Activated T-cell treated with anti-CD3 and anti-CD28 coated beads for 24 hours (primary cell): ENCODE measurements at regions not wholly inside any gene's neighbourhood (a gene's known extent, or its start where the extent isn't known, plus 50 kb on each side); places are given as distances from the start of the nearest gene placed in this dataset.

ENCODE experiments used
- DNase-seq: peaks from one replicate; pipeline ENCODE4 v3.0.0-alpha.2; 2020; ENCODE audit warnings: low read depth

DNA sequence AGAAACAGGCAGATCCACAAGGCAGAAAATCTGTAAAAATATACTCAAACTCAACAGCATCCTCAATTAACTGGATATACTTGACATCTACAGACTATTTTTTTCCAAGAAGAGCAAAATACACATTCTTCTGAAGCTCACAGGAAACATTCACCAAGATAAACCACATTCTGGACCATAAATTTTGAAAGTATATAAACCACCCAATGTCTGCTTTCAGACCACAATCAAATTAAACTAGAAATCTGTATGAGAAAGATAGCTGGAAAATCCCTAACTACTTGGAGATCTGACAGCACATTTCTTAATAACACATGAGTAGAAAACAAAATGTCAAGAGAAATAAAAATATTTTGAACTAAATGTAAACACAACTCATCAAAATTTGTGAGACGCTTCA lies 195.5 kb downstream of the ERMARD start:
- no peak for DNase-seq

DNA sequence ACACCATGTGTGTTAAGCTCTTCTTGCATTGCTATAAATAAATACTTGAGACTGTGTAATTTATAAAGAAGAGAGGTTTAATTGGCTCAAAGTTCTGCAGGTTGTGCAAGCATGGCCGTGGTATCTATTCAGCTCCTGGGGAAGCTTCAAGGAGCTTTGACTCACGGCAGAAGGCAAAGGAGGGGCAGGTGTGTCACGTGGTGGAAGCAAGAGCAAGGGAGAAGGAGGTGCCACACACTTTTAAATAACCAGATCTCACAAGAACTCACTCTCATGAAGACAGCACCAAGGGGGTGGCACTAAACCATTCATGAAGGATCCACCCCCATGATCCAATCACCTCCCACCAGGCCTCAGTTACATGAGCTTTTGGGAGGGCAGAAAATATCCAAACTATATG lies 193.7 kb downstream of the ERMARD start:
- no peak for DNase-seq

DNA sequence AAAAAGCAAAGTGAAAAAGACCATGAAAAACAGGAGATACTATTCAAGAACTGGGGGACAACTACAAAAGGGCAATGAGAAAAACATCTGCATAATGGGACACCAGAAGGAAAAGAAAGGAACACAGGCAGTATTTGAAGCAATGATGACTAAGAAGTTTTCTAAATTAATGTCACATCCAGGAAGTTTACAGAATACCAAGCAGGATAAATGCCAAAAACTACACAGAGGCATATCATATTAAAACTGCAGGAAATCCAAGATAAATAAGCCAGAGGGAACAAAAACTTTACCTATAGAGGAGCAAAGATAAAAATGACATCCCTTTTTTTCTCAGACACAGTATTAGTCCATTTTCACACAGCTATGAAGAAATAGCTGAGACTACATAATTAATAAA lies 193.0 kb downstream of the ERMARD start:
- DNase-seq: no peak

DNA sequence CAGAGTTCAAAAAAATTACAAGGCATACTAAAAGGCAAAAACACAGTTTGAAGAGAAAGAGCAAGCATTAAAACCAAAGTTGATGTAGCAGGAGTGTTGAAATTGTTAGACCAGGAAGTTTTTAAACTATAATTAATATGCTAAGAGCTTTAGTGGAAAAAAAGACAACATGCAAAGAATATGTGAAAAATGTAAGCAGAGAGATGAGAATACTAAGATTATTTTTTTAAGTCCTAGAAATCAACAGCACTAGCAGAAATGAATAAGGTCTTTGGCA lies 192.6 kb downstream of the ERMARD start:
- no peak for DNase-seq

DNA sequence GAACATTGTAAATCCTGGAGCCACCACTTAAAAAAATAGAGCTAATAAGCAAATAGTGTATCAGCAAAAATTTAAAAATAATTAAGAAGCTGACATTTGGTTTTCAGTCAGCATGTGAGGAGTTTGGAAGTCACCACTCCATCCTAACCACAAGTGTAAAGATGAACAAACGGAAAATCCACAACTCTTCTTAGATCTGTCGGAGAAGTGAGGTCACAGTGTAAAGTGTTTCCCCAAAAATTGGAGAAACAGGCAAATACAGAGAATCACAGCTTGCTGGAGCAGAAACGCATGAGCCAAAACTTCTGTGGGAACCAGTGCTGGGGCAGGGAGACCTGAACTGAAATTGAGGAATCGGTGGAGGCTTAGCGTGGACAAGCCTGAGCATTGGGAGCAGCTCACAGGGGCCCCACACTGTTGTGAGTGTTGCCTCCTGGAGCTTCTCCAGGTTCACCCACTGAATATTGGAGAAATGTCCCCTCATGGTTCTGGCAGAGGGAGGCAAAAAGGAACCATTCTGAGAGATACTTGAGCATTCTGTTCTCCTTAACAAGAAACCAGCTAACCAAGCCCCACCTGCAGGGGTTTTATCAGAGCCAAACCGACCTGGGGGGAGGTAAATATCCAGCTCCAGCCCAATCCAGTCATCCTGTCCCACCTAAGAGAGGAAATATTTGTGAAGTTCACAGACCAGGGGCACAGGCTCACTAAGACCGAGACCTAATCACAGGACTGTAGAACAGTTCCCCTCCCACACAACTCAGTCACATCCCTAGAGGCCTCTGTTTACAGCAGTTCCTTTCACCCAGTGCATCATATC lies 192.0 kb downstream of the ERMARD start:
- no peak for DNase-seq

DNA sequence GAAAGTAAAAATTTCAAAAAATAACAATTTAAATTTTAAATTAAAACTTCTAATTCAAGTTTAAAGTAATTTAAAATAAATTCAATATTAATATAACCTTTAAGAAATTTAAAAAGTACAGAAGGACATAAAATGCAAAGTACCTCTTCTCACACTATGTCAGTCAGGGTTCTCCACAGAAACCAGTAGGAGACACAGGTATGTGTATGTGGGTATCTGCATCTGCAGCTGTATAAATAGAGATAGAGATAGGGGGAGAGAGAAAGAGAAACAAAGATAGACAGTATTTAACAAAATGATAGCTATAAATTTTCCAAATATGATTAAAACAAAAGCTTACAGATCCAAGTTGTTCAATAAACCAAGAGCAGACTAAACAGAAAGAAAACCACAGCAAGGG lies 190.8 kb downstream of the ERMARD start:
- DNase-seq: no peak

DNA sequence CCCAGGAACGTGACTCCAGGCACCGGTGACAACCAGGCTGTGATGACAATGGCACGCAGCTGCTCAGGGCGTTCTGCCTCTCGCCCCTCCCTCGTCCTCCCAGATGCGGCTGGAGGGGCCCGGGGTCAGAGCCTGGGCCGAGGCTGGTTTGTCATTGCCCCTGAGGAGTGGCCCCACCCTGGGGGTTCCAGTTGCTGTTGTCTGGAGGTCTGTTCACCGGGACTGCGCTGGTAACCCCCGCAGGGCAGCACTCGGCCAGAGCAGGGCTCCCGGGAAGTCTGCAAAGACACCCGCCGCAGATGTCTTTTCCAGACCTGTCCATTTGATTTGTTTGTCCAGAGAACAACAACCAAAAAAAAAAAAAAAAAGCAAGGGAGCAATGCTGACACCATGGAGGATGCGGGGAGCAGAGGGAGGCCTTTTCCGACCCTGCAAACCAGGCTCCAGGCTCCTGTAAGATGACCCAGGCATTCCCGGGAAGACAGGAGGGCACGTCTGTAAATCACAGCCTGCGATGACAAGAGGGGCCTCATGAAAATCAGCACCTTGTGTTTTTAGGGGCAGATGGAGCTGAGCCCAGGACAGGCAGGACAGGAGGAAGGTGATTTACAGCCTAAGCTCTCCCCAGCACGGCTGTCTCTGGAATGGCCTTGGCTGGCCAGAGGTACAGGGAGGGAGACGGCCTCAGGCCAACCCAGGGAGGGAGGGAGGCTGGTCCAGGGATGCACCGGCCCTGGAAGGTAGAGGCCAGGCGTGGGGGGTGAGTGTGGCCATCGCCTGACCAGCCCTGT lies 189.3 kb downstream of the ERMARD start:
- DNase-seq: no peak

DNA sequence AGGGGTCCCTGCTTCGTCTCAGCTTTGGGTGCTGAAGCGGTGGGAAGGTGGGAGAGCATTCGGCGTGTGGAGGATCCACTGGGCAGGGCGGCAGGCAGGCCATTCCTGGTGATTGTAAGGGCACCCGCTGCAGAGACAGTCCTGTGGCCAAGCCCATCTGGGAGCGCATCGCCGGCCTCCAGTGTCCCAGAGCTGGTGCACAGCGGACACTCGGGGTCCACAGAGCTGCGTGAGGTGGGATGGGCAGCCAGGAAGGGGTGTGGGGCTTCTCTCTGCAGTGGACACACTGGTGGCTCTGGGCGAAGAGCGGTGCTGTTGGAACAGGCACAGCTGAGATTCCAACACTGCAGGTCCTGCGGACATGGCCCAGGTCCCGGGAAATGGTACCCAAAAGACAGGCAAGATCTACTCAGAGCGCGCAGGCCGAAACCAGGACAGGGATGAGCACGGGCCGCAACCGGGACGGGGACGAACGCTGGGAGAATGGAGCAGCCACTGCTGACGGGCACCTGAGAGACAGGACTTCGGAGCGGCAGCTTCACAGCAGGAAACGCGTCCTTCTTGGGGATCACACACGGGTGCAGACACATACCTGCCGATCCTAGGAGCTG lies 188.2 kb downstream of the ERMARD start:
- DNase-seq: no peak

DNA sequence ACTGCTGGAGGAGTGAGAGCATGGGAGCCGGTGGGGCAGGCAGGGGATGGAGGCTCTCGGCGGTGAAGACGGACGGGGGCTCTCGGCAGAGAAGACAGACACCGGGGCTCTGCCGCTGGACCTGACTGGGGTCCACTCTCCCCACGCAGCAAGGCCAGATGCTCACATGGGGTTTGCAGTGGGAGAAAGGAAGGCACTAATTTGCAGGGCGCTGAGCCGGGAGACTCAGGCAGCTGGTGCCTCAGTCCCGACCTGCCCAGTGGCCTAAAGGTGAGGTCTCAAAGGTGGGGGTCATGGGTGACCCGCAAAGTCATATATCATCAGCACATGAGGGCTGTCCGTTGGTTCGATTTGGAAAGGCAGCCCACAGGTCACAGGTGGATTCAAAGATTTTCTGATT lies 187.3 kb downstream of the ERMARD start:
- no peak for DNase-seq

DNA sequence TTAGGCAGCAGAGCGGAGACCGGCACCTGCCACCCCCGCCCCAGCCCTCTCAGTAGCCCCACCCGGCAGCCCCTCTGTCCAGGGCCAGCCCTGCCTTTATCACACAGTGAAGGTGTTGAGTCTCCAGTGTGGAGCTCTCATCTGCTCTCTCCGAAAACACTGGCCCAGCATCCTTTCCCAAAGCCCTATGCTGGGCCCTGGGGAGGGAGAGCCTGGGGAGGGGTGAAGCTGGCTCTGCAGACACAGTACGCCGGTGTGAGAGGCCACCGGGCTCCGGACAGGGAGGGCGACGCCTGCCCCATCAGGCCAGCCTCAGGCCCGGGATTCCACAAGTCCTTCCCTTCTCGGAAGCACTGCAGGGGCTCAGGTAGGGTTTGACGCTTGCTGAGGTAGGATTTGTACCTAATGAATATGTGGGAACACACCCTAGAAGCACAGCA lies 186.9 kb downstream of the ERMARD start:
- DNase-seq: no peak

DNA sequence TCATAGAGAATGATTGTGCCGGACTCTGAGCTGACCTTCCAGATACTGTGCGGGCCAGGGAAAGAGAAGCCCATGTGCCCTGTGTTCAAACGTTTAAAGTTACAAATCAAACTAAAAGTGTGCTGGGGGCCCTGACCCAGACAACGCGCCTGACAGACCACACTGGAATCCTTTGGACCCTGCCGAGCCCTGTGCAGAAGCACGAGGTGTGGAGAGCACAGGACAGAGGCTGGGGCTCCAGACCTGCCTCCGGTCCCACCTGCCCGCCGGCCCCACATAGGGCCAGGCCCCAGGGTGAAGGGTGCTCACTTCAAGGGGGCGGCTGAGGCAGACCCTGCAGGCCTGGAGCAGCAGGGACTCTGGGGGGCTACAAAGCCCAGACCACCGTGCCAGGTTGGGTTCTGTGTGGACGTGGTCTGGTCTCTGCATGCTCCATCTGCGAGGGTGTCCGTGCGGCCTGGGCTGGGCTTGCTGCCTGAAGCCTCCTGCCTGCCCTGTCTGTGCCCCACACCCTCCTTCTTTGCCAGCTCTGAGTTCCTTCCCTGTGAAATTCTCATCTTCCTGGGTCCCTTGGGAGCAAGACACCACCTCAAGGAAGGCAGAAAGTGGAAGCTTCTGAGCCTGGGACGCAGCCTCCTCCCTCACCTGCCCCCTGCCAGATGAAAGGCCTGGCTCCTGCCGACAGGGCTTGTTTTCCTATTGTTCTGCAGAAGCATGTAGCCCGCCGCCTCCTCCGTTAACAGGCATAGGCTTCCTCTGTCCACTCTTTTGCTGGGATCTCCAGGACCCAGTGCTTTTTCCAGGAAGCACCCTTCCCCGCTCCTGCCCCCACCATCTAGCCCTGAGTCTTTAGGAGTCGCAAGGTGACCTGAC lies 186.2 kb downstream of the ERMARD start:
- no peak for DNase-seq

DNA sequence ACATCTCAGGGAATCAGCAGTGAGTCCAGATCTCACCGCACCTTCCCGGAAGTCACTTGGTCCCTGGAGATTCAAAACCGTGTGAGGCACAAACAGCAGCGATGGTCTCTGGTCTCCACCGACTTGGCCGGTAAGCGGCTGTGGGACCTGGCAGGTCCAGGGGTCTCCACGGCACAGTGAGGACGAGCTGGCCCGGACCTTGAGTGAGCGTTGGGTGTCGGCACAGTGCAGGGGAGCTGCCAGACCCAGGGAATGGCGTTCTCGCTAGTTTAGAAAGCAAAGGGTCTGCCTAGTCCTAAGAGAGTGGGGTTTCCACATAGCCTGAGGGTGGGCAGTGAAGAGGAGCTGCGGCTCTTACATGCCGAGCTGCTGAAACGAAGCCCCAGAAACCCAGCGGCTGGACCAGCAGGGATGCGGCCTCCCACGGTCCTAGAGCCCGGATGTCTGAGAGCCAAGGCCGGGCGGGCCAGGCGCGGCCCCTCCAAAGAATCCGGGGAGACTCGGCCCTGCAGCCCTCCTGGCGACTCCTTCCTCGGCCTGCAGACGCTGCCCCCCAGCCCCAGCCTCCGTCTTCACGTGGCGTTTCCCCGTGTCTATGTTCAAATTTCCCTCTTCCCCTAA lies 185.0 kb downstream of the ERMARD start:
- no peak for DNase-seq

DNA sequence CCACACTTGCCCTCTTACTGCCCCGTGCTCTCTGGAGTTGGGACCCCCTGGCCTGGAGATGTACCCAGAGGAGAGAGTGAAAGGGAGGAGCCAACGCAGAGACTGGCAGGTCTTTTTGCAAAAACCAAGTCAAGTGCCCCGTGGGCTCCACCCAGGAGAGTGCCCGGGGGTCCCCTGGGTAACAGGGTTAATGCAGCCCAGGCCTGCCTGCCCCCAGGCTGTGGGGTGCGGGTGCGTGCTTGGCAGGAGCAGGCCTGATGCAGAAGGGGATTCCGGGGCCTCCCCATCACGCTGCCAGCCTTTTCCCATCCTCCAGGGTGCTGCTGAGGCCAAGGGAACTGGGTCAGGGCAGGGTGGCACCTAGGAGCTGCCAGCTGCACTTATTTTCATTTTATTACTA lies 184.4 kb downstream of the ERMARD start:
- no peak for DNase-seq

DNA sequence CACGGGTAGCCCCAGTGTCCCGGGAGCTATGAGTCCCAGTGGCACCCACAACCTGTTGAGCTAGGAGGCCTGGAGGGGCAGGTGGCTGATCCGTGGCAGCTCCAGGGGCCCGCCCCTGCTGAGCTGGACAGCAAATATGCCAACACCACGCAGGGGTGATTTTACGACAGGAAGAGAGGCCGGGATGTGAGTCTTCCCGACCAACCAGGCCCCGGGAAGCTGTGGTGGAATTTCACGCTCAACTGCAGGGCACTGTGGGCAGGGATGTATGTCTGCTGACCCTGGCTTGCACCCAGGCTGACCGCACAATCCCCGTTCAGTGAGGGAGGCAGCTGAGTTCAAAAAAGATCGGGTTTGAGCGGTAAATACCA lies 183.9 kb downstream of the ERMARD start:
- no peak for DNase-seq

DNA sequence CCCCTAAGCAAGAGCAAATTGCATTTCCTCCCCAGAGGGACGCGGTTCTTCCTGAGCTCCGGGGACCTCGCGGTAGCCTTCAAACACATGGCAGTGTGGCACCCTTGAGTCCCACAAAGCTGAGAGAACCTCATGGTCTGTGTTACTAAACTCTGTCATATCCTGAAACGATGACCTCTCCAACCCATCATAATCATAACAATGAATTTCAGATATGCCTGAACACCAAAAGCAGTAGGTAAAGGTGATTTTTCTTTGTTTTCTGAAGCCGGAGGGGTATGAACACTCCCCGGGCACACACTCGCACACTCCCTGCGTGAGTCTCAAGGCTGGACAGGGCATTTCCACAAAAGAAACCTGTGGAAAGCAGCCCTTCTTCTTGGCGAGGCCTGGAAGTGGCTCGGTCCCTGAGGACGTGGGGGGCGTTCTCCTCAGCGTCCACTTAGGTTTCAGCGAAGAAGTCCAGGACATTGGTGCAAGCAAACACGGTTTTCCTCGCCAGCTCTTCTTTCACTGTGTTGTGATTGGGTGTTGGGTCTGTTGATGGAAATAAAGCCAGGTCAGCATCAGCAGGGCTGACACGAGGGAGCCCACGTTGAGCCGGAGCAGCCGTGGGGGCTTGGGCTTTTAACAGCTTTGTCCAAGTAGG lies 183.4 kb downstream of the ERMARD start:
- DNase-seq: no peak

DNA sequence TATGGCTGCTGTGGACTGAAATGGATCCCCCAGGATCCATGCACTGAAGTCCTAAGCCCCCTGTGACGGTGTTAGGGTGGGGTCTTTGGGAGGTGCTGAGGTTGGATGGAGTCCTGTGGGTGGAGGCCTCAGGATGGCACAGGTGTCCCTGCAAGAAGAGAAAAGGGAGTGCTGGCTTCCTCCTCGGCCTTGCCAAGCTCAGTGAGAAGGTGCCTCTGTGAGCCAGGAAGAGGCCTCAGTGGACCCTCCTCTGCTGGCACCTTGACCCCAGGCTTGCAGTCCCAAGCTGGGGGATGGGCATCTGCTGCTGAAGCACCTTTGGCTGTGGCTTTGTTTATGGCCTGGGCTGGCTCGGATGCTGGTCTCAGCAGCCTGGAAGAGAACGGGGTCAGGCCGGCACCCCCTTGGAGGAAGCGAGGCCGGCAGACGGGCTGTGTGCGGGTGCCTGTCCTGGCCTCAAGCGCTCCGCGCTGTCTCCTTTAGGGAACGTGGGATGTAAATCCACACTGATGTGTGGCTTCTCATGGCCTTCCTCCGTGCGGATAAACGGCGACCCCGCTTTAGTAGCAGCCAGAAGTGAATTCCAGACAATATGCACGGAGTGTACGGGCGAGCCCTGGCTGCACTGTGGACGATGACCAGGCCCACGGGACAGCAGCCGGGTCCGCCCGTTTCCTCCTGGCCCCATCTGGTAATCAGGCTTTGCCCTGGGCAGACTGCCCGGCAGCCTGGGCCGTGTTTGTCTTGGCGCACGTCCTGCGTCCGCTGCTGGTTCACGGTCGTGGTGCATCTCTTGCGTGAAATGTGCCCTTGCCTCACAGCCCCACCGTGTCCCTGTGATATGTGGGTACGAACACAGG lies 182.6 kb downstream of the ERMARD start:
- DNase-seq: no peak

DNA sequence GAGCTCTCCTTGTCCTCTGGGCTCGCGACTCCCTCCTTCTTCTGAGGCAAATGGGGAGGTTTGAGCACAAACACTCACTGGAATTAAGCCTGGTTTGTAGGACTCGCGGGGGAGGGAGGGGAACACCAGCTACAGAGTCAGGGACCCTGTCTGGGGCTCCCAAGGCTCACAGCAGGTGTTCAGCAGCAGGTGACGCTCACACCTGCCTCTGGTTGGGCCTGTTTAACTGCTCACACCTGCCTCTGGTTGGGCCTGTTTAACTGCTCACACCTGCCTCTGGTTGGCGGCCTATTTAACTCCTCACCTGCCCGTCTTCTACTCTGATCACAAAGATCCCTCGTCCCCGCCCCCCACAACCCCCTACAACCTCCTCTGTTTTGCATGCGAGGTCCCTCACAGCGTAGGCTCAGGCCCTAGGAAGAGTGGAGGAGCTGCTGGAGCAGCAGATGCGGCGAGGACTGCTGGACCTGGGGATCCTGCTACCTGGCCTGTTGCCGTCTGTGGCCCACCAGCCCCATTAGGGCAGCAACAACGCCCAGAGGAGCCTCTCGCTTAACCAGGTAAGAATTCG lies 181.9 kb downstream of the ERMARD start:
- DNase-seq: no peak

DNA sequence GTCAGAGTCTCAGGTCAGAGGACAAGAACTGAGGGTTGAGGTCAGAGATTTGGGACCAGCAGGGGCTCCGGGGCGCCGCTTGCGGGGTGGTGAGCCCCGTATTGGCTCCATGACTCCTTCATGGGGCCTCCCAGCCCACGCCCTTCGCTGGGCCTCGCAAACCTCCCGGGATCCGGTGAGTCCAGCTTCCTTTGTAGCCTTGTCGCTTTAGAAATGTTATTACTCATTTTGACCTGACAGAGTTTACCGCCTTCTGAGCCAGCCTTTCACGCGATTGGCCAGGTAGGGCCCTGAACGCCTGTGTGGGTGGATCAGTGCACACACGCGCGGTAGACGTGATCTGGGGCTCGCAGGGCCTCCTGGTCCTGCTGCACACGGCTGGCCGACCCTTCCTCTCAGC lies 181.1 kb downstream of the ERMARD start:
- no peak for DNase-seq

DNA sequence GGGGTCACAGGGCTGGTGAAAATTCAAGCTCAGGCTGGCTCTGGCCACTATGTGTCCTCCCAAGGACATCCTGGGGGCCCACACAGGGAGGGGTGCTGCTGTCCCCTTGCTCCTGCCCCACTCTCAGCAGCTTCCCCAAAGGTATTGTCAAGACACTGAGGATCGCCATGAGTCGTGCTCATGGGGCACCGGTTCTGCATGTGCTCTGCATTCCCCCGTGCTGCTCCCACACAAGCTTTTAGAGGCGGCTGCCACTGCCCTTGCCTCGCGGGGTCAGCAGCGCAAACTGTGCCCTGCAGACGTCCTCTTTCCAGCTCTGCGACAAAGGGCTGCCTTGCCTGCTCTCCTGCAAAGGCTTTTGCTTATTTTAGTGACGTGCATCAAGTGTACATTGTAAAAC lies 179.8 kb downstream of the ERMARD start:
- no peak for DNase-seq

DNA sequence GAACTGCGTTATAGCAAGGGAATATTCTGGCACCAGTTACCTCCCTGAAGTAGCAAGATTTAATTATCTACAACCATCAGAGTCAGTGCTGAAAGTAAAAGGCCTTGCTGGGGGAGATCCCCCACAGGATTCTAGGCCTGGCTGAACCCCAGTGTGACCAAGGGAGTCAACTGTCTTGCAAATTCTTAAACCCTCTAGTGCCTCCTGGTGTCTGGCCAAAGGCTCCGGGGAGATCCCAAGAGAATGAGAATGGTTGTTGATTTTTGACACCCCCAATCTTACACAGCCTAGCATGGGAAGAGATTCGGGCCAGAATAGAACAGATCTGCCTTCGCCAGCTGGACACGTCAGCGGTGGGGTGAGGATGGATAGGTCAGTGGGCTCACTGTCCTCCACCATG lies 179.4 kb downstream of the ERMARD start:
- no peak for DNase-seq
